Peyer's patch (tissue), 4 donors: ENCODE measurements at regions not wholly inside any gene's neighbourhood (a gene's known extent, or its start where the extent isn't known, plus 50 kb on each side); places are given as distances from the start of the nearest gene placed in this dataset.

Source experiments
- POLR2A ChIP-seq, 2 donors: fragments of 450-650 bp; IDR thresholded peaks; one replicate each; pipeline ENCODE4 v1.5.1; 2017; ENCODE audit warnings: antibody characterized with exemption in 2 of 2, mild to moderate bottlenecking in 2 of 2, moderate library complexity in 2 of 2
- TF ChIP-seq, protein P1 (sequence below), 6 experiments: fragments of 450-650 bp in 4 of 6; fragments of 200-600 bp in 2 of 6; sonication (generic) in 1 of 6; IDR thresholded peaks; one replicate each; pipeline ENCODE4 v1.5.1; 2017 to 2019; ENCODE audit warnings: antibody characterized with exemption in 6 of 6, mild to moderate bottlenecking in 3 of 6, moderate library complexity in 1 of 6

GRCh38 chr20:58113716-58114115, 114.7 kb downstream of the ANKRD60 start:
- TF ChIP-seq, protein P1, sequence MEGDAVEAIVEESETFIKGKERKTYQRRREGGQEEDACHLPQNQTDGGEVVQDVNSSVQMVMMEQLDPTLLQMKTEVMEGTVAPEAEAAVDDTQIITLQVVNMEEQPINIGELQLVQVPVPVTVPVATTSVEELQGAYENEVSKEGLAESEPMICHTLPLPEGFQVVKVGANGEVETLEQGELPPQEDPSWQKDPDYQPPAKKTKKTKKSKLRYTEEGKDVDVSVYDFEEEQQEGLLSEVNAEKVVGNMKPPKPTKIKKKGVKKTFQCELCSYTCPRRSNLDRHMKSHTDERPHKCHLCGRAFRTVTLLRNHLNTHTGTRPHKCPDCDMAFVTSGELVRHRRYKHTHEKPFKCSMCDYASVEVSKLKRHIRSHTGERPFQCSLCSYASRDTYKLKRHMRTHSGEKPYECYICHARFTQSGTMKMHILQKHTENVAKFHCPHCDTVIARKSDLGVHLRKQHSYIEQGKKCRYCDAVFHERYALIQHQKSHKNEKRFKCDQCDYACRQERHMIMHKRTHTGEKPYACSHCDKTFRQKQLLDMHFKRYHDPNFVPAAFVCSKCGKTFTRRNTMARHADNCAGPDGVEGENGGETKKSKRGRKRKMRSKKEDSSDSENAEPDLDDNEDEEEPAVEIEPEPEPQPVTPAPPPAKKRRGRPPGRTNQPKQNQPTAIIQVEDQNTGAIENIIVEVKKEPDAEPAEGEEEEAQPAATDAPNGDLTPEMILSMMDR (IDR thresholded peaks at IDR 0.05): no peak
- TF ChIP-seq POLR2A (IDR thresholded peaks at IDR 0.05): no peak
